AG10803 (cell line): ENCODE measurements at regions not wholly inside any gene's neighbourhood (a gene's known extent, or its start where the extent isn't known, plus 50 kb on each side); places are given as distances from the start of the nearest gene placed in this dataset.

ENCODE experiments used
- DNase-seq: peaks from one replicate; pipeline ENCODE4 v3.0.0; 2010; ENCODE audit warnings: low read depth
- H3K4me3 ChIP-seq: 2 replicates; pipeline ENCODE4 v1.5.1; 2011; ENCODE audit warnings: mild to moderate bottlenecking, low read length, control low read depth
- CTCF ChIP-seq: conservative IDR thresholded peaks from 2 replicates; pipeline ENCODE4 v1.5.1; 2011; ENCODE audit warnings: mild to moderate bottlenecking, low read length, control low read depth, inconsistent platforms

GRCh38 chr7:42761486-42761885, 150.4 kb downstream of the C7orf25 start:
- no peak overlapping the region for H3K4me3 ChIP-seq
- DNase-seq, result no peak
- no peak for TF ChIP-seq CTCF

DNA sequence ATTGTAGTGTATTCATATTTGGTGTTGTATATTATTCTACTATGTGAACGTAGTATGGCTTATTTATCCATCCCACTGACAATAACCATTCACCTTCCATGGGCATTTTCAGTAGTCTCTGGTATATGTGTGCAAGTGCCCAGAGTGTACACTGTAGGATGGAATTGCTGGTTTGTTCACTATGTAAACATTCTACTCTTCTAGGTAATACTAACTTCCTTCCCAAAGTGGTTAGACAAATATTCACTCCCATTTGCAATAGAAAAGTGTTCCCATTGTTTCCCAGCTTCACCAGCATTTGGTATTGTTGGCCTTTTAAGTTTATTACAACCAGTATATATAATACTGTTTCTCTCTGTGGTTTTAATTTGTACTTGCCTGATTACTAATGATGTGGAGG, 153.7 kb downstream of the C7orf25 start:
- DNase-seq, result no peak
- no peak overlapping the region for H3K4me3 ChIP-seq
- TF ChIP-seq CTCF, result no peak

GRCh38 chr7:42756841-42757240, 155.0 kb downstream of the C7orf25 start:
- H3K4me3 ChIP-seq, result no peak overlapping the region
- TF ChIP-seq CTCF, result no peak
- DNase-seq, result no peak

- no peak for TF ChIP-seq CTCF
Measured at GRCh38 chr7:42753811-42754363, 158.0 kb downstream of the C7orf25 start.

GRCh38 chr7:42753367-42753766, 158.5 kb downstream of the C7orf25 start:
- no peak overlapping the region for H3K4me3 ChIP-seq
- DNase-seq, result no peak
- TF ChIP-seq CTCF, result no peak

More at GRCh38 chr7:42753811-42754363, 158.0 kb downstream of the C7orf25 start:
- DNase-seq, result no peak
- H3K4me3 ChIP-seq, result no peak overlapping the region

- no peak for DNase-seq
- no peak overlapping the region for H3K4me3 ChIP-seq
- no peak for TF ChIP-seq CTCF
Measured at GRCh38 chr7:42750172-42750571, 161.7 kb downstream of the C7orf25 start.

- no peak for TF ChIP-seq CTCF
- no peak for DNase-seq
- no peak overlapping the region for H3K4me3 ChIP-seq
Measured at GRCh38 chr7:42747044-42747443, 164.8 kb downstream of the C7orf25 start.
